GM12864 (cell line): ENCODE measurements at regions not wholly inside any gene's neighbourhood (a gene's known extent, or its start where the extent isn't known, plus 50 kb on each side); places are given as distances from the start of the nearest gene placed in this dataset.

Source experiments
- DNase-seq: peaks from one replicate; pipeline ENCODE4 v3.0.0-alpha.2; 2011; ENCODE audit warnings: low read depth
- H3K4me3 ChIP-seq: 2 replicates; pipeline ENCODE4 v1.5.1; 2011; ENCODE audit warnings: mild to moderate bottlenecking, low read depth, low read length, control low read depth
- CTCF ChIP-seq: IDR thresholded peaks from 2 replicates; pipeline ENCODE4 v1.5.1; 2011; ENCODE audit warnings: low read depth, mild to moderate bottlenecking, moderate library complexity, low read length, control low read depth, inconsistent platforms; ENCODE audit errors: missing control alignments

DNA sequence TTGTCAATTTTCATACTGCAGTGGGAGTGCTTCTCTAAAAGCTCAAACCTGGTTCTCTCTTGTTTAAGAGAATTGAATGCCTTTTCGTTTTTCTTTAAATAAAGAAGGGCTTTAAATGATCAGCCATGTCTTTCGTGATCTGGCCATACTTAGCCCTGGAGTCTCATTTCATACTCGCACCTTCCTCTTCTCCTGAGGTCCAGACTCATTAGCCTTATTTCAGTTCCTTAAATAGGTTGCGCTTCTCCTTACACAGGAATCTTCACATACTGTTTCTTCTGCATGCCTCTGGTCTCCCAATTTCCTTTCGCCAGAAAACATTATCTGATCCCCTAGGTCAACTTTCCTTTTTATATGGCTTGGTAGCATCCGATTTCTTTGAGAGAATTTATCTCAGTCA, 565.6 kb upstream of the TENM3 start:
- TF ChIP-seq CTCF: no peak
- no peak for DNase-seq
- no peak overlapping the region for H3K4me3 ChIP-seq

GRCh38 chr4:181679754-181680153, 563.4 kb upstream of the TENM3 start:
- no peak for DNase-seq
- H3K4me3 ChIP-seq: no peak overlapping the region
- TF ChIP-seq CTCF: no peak

- no peak for DNase-seq
- H3K4me3 ChIP-seq: no peak overlapping the region
- TF ChIP-seq CTCF: no peak
Measured at GRCh38 chr4:181682367-181683047, 560.7 kb upstream of the TENM3 start.

GRCh38 chr4:181684310-181684709, 558.9 kb upstream of the TENM3 start:
- H3K4me3 ChIP-seq: no peak overlapping the region
- no peak for DNase-seq
- TF ChIP-seq CTCF: no peak

DNA sequence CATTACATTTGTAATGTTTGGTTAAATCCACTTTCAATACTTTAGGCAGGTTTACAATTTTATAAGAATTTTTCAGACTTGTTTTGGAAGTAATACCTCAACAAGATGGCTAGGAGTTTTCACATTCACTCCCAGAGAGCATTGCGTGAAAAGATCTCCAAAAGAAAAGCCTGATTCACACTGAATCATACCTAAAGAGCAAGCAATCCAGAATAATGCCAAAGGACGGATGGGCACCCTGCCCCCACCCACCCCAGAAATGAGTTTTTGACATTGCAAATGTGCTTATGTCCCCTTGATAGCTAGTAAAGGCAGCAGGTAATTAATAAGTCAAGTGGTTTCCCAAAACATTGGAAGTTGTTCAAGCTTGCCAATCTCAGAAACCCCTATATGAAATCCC, 557.7 kb upstream of the TENM3 start:
- TF ChIP-seq CTCF: no peak
- DNase-seq: no peak
- no peak overlapping the region for H3K4me3 ChIP-seq

DNA sequence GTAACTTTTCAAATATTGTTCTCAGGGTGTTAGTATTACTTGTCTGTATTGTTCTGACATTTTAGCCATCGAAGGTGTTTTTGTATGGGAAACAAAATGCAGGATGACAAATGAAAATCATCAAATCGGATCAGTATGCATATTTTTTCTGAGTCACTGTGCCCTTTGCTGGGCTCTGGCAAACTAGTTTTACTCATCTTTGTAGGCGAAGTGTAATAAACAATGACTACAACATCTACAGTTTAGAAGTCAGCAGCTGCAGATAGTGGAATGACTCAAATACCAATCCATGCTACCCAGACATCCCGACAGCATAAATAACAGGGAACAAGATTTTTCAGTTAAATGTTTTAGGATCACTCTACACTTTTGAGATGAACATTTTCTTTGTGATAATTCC, 557.3 kb upstream of the TENM3 start:
- no peak for DNase-seq
- no peak overlapping the region for H3K4me3 ChIP-seq

More for the DNA sequence above, 557.3 kb upstream of the TENM3 start:
- no peak for TF ChIP-seq CTCF
